Heart right ventricle (tissue), 16 donors: ENCODE measurements at regions not wholly inside any gene's neighbourhood (a gene's known extent, or its start where the extent isn't known, plus 50 kb on each side); places are given as distances from the start of the nearest gene placed in this dataset.

Experiments
- ATAC-seq, 8 donors: fragments of 200-7000 bp; cut with Tn5 transposase; one replicate each; pipeline ENCODE4 v1.9.1; 2020; ENCODE audit warnings: mild to moderate bottlenecking in 8 of 8, moderate library complexity in 8 of 8, moderate number of reproducible peaks in 1 of 8
- DNase-seq, 2 donors: peaks; one replicate each; pipeline ENCODE4 v3.0.0-alpha.2; 2020
- H3K27ac ChIP-seq, 10 donors: fragments of 200-600 bp; sonication (generic) in 2 of 10; one replicate each; pipeline versions ENCODE4 v1.5.0 to v1.8.0; 2020 to 2022; ENCODE audit warnings: mild to moderate bottlenecking in 3 of 10
- H3K27me3 ChIP-seq, 7 donors: fragments of 200-600 bp; one replicate each; pipeline ENCODE4 v1.8.0; 2021 to 2022; ENCODE audit warnings: mild to moderate bottlenecking in 2 of 7
- H3K36me3 ChIP-seq, 9 donors: fragments of 200-600 bp; sonication (generic) in 1 of 9; one replicate each; pipeline versions ENCODE4 v1.5.0 to v1.8.0; 2020 to 2022; ENCODE audit warnings: mild to moderate bottlenecking in 2 of 9
- H3K4me1 ChIP-seq, 9 donors: fragments of 200-600 bp; sonication (generic) in 1 of 9; one replicate each; pipeline versions ENCODE4 v1.5.0 to v1.8.0; 2020 to 2022; ENCODE audit warnings: mild to moderate bottlenecking in 4 of 9
- H3K4me3 ChIP-seq, 10 donors: fragments of 200-600 bp; sonication (generic) in 2 of 10; one replicate each; pipeline versions ENCODE4 v1.5.0 to v1.8.0; 2020 to 2022; ENCODE audit warnings: mild to moderate bottlenecking in 7 of 10, moderate library complexity in 2 of 10
- H3K9me3 ChIP-seq, 11 donors: fragments of 200-600 bp in 10 of 11; sonication (generic) in 2 of 11; one replicate each; pipeline versions ENCODE4 v1.5.0 to v1.8.0; 2013 to 2022; ENCODE audit warnings: mild to moderate bottlenecking in 2 of 11, control low read depth in 1 of 11, moderate library complexity in 1 of 11
- CTCF ChIP-seq, 9 donors: fragments of 200-600 bp; sonication (generic) in 2 of 9; IDR thresholded peaks; one replicate each; pipeline versions ENCODE4 v1.5.0 to v1.8.0; 2021 to 2022; ENCODE audit warnings: antibody characterized with exemption in 9 of 9, mild to moderate bottlenecking in 5 of 9, moderate library complexity in 1 of 9
- WGBS, 2 donors: extraction: QIAGEN DNeasy Blood & Tissue Kit; methylation state at CpG; one replicate each; pipeline ENCODE4 v1.1.7; 2013; ENCODE audit warnings: inconsistent platforms in 1 of 2; 5-methylcytosine and 5-hydroxymethylcytosine counted together
- intact Hi-C, 10 donors: fragments of 100-400 bp; cut with DNase I; formaldehyde crosslinking; loops; one replicate each; pipeline versions ENCODE4 v1.11.1 to v1.14.2; 2022
- donor health status: Arrhythmogenic right ventricular cardiomyopathy.
- donor health status: ischemic (EF 13 %, LVEDD 7.1; RV severe dilation, severe dysfunction).
- donor health status: healthy with polysubstance abuse.
- donor health status: DM: no; HTN: yes; CAD: no.
- donor health status: DM: no; HTN: no; CAD: no.
- donor health status: ischemic (EF 25% LVEDD 6.9; RV normal size, moderate dysfunction).
- donor health status: ischemic (EF 25% LVEDD 5.7; RV mildly dilated, moderate dysfunction).
- donor health status: healthy.
- donor health status: DM: yes; HTN: yes; CAD: no.
- donor health status: Ischemic cardiomyopathy.
- donor health status: ischemic (EF 35%, LVEDD 5.7; RV mildly dilated, moderate dysfunction).
- donor health status: nonischemic (EF 11% LVEDD 7.7; RV severe dilation, severe dysfunction).
- donor health status: DM: yes; HTN: yes; CAD: no.
- donor health status: PGD.
- donor health status: ischemic (EF 29% LVEDD 5.4; RV normal size, mild dysfunction).
- donor health status: nonischemic (EF 23%, LVEDD 6.1; RV moderate dilation, normal function).

DNA sequence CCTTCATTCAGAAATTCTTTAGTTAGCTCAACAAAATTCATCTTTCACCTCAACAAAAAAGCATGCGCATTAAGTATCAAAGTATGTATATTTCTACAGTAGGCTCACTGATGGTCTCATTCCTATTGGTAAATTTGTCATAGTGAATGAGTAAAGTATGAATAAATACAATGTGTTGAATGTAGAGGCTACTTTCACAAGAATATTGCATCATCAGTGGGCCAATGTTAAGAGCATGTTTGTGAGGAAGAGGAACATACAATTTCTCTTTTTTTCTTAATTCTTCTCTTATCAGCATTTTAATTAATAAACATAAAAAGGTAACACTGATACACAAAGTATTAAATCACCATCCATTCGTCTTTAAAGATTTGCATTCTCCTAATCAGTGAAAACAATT, 505.1 kb downstream of the CETN3 start:
- DNase-seq (no peak), ATAC-seq (no peak)
- Histone ChIP-seq H3K27ac (no peak overlapping the region), H3K36me3 (no peaks in the 10 kb centered on the region), H3K9me3 (peaks cover 0 to 14% (median 0%) of the 10 kb centered on the region in 11 donors), H3K4me3 (no peak overlapping the region), H3K4me1 (peaks cover 0 to 14% (median 0%) of the 10 kb centered on the region in 9 donors), H3K27me3 (no peaks in the 10 kb centered on the region)
- intact Hi-C loops: no loop called here
- no peak for TF ChIP-seq CTCF (IDR thresholded peaks at IDR 0.05)
- 85 to 89% methylated on average over 2 of the region's 2 CpGs for WGBS, 2 donors

DNA sequence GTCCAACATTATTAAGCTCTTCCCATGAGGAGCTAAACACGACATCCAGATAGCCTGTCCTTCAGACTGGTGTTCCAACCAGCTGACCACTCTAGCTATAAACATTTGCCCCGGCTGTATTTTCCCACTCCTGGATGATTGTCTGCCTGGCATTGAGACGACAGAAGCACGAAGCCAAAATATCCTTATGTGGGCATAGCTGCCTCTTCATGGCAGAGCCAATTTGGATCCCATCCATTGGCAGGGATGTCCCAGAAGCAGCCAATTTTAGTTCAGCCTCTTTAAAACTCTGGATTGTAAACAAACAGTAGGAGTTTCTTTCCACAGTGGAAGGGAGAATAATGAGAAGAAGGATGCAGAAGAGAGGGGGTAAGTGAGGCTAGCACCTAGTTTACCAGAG, 507.6 kb downstream of the CETN3 start:
- no peaks in the 10 kb centered on the region for H3K27me3 ChIP-seq
- ATAC-seq: peak; percentile 89 to 98 (median 94)
- TF ChIP-seq CTCF (IDR thresholded peaks at IDR 0.05): no peak
- intact Hi-C loops: no loop called here
- peak in 1 of 2 donors; percentile 63 for DNase-seq
- H3K36me3 ChIP-seq: no peaks in the 10 kb centered on the region
- H3K27ac ChIP-seq: peak overlapping the region in 6 of 10 donors; percentile 9 to 63 (median 22)
- no peak overlapping the region for H3K4me3 ChIP-seq
- WGBS, 2 donors: 46 to 50% methylated on average over 4 of the region's 4 CpGs
- H3K9me3 ChIP-seq: peaks cover 0 to 12% (median 0%) of the 10 kb centered on the region in 11 donors
- peaks cover 0 to 14% (median 0%) of the 10 kb centered on the region in 9 donors for H3K4me1 ChIP-seq

- H3K36me3 ChIP-seq: no peaks in the 10 kb centered on the region
- DNase-seq (no peak), ATAC-seq (peak in 1 of 8 donors; percentile 15)
- TF ChIP-seq CTCF (IDR thresholded peaks at IDR 0.05): no peak
- no peak overlapping the region for H3K4me3 ChIP-seq
- no peaks in the 10 kb centered on the region for H3K27me3 ChIP-seq
- H3K4me1 ChIP-seq: peaks cover 0 to 14% (median 0%) of the 10 kb centered on the region in 9 donors
- 52 to 84% methylated on average over 1 of the region's 1 CpG for WGBS, 2 donors
- intact Hi-C loops: no loop called here
- H3K9me3 ChIP-seq: peaks cover 0 to 12% (median 3%) of the 10 kb centered on the region in 11 donors
- H3K27ac ChIP-seq: peak overlapping the region in 6 of 10 donors; percentile 9 to 63 (median 22)
These were observed 508.2 kb downstream of the CETN3 start for GRCh38 chr5:89901346-89901745.

GRCh38 chr5:89900346-89900745, 509.2 kb downstream of the CETN3 start:
- no peak overlapping the region for H3K27ac ChIP-seq
- WGBS, 2 donors: 82 to 94% methylated on average over 1 of the region's 1 CpG
- ATAC-seq: no peak
- DNase-seq: no peak
- peaks cover 0 to 14% (median 0%) of the 10 kb centered on the region in 9 donors for H3K4me1 ChIP-seq
- no peaks in the 10 kb centered on the region for H3K36me3 ChIP-seq
- no peak for TF ChIP-seq CTCF (IDR thresholded peaks at IDR 0.05)
- H3K9me3 ChIP-seq: peaks cover 0 to 20% (median 9%) of the 10 kb centered on the region in 11 donors
- no peaks in the 10 kb centered on the region for H3K27me3 ChIP-seq
- intact Hi-C loops: no loop called here
- H3K4me3 ChIP-seq: no peak overlapping the region
